Neural progenitor cell (in vitro differentiated cells): ENCODE measurements at regions not wholly inside any gene's neighbourhood (a gene's known extent, or its start where the extent isn't known, plus 50 kb on each side); places are given as distances from the start of the nearest gene placed in this dataset.

Experiments
- CTCF ChIP-seq: fragments of 200-600 bp; sonication (generic); IDR thresholded peaks from 2 replicates; pipeline ENCODE4 v1.5.1; 2017; ENCODE audit warnings: antibody characterized with exemption, mild to moderate bottlenecking
- EZH2 ChIP-seq: fragments of 200-600 bp; sonication (generic); IDR thresholded peaks from 2 replicates; pipeline ENCODE4 v1.6.1; 2017; ENCODE audit warnings: antibody characterized with exemption, mild to moderate bottlenecking, moderate library complexity
- EZH2phosphoT487 ChIP-seq: fragments of 200-600 bp; sonication (generic); IDR thresholded peaks from 2 replicates; pipeline ENCODE4 v1.6.1; 2017; ENCODE audit warnings: antibody characterized with exemption

GRCh38 chr6:40764726-40765125, 177.6 kb upstream of the LRFN2 start:
- no peak for TF ChIP-seq CTCF
- no peak for TF ChIP-seq EZH2
- no peak for TF ChIP-seq EZH2phosphoT487
